GM19455 (cell line): ENCODE measurements at regions not wholly inside any gene's neighbourhood (a gene's known extent, or its start where the extent isn't known, plus 50 kb on each side); places are given as distances from the start of the nearest gene placed in this dataset.

Experiments
- ATAC-seq: cut with Tn5 transposase; IDR thresholded peaks from one replicate; pipeline ENCODE4 v1.9.1; 2021; ENCODE audit not compliant: unreplicated experiment

- ATAC-seq = no peak
Observed at GRCh38 chr7:91812388-91812787, 68.1 kb downstream of the MTERF1 start.

- ATAC-seq = no peak
Observed at GRCh38 chr7:91814189-91814588, 66.3 kb downstream of the MTERF1 start.
